GM12878 (cell line): ENCODE measurements at regions not wholly inside any gene's neighbourhood (a gene's known extent, or its start where the extent isn't known, plus 50 kb on each side); places are given as distances from the start of the nearest gene placed in this dataset.

ENCODE experiments used
- ATAC-seq: fragments of 200-7000 bp; cut with Tn5 transposase; 3 replicates; pipeline ENCODE4 v1.9.1; 2020; ENCODE audit warnings: mild to moderate bottlenecking, moderate library complexity
- BruUV-seq: library from RNA; stranded (reverse); fragments of 400-500 nt; replicated peaks from 2 replicates; lab custom pipeline; 2021; lab: Mats Ljungman, UMichigan
- CTCF ChIA-PET: fragments of 300-600 bp; sonication (Branson Sonifier 250); formaldehyde crosslinking; extraction: SDS; loops from one replicate; lab custom pipeline; 2021; ENCODE audit warnings: inconsistent platforms; lab: Yijun Ruan, JAX
- POLR2A ChIA-PET: fragments of 350-600 bp; formaldehyde crosslinking; extraction: SDS; loops from one replicate; lab custom pipeline; 2021; ENCODE audit warnings: inconsistent platforms; lab: Charles Lee
- RAD21 ChIA-PET: fragments of 300-600 bp; sonication (Branson Sonifier 250); formaldehyde crosslinking; loops from one replicate; lab custom pipeline; 2023; ENCODE audit warnings: antibody characterized with exemption; ENCODE audit not compliant: unreplicated experiment; lab: Charles Lee
- SMC1A ChIA-PET: fragments of 300-600 bp; sonication (Branson Sonifier 250); formaldehyde crosslinking; loops from one replicate; lab custom pipeline; 2023; ENCODE audit not compliant: unreplicated experiment, uncharacterized antibody; lab: Charles Lee
- DNase-seq: peaks from one replicate; pipeline ENCODE4 v3.0.0-alpha.2; 2011; ENCODE audit warnings: low read depth, low spot score
- FAIRE-seq: peaks from 3 replicates; lab custom pipeline; 2011; peaks lifted over from hg19 to GRCh38; lab: Jason Lieb, UNC
- H2AFZ ChIP-seq: 2 replicates; pipeline ENCODE4 v1.6.0; 2011; ENCODE audit warnings: low read depth, low read length, control low read depth; ENCODE audit not compliant: control insufficient read depth
- H3K27ac ChIP-seq: 2 replicates; pipeline ENCODE4 v1.5.1; 2011; ENCODE audit warnings: control low read depth; ENCODE audit not compliant: control insufficient read depth, insufficient read depth
- H3K27me3 ChIP-seq, 2 experiments: replicated peaks in 1 of 2; 2 replicates each; pipeline versions ENCODE4 v1.6.0 to v1.6.1; 2011; ENCODE audit warnings: low read length in 1 of 2; ENCODE audit not compliant: control insufficient read depth in 2 of 2, insufficient read depth in 2 of 2
- H3K36me3 ChIP-seq, 2 experiments: 2 replicates each; pipeline ENCODE4 v1.5.1; 2011; ENCODE audit warnings: low read length in 1 of 2; ENCODE audit not compliant: control insufficient read depth in 2 of 2, insufficient read depth in 2 of 2
- H3K4me1 ChIP-seq: 2 replicates; pipeline ENCODE4 v1.6.1; 2011; ENCODE audit warnings: mild to moderate bottlenecking, low read length, moderate library complexity, mixed read lengths; ENCODE audit not compliant: control insufficient read depth, insufficient read depth
- H3K4me2 ChIP-seq: 2 replicates; pipeline ENCODE4 v1.6.0; 2011; ENCODE audit warnings: control low read depth; ENCODE audit not compliant: control insufficient read depth, insufficient read depth
- H3K4me3 ChIP-seq: fragments of 200-600 bp; sonication (generic); 2 replicates; pipeline ENCODE4 v1.5.1; 2016
- H3K79me2 ChIP-seq: 2 replicates; pipeline ENCODE4 v1.6.0; 2011; ENCODE audit warnings: low read length; ENCODE audit not compliant: control insufficient read depth, insufficient read depth
- H3K9ac ChIP-seq: 2 replicates; pipeline ENCODE4 v1.8.0; 2011; ENCODE audit warnings: low read length, control low read depth, mixed read lengths; ENCODE audit not compliant: control insufficient read depth, insufficient read depth
- H3K9me3 ChIP-seq: replicated peaks from 3 replicates; pipeline ENCODE4 v1.5.1; 2011; ENCODE audit warnings: mild to moderate bottlenecking, low read length; ENCODE audit not compliant: control insufficient read depth, insufficient read depth
- H4K20me1 ChIP-seq: 2 replicates; pipeline ENCODE4 v1.6.0; 2011; ENCODE audit not compliant: control insufficient read depth, insufficient read depth
- BRCA1 ChIP-seq: IDR thresholded peaks from 2 replicates; pipeline ENCODE4 v1.6.1; 2011; ENCODE audit warnings: low read depth, low read length, improper control_type of control experiment
- EGR1 ChIP-seq, 2 experiments: IDR thresholded peaks; 1 replicate in 1 of 2; 2 replicates in 1 of 2; pipeline ENCODE4 v1.6.1; 2011 to 2012; ENCODE audit warnings: low read depth in 2 of 2, low read length in 2 of 2, borderline replicate concordance in 1 of 2, mild to moderate bottlenecking in 1 of 2, moderate library complexity in 1 of 2
- FOXK2 ChIP-seq: fragments of 450-650 bp; IDR thresholded peaks from 2 replicates; pipeline ENCODE4 v1.6.1; 2017; ENCODE audit warnings: mild to moderate bottlenecking, moderate library complexity
- HDGF ChIP-seq: fragments of 450-650 bp; IDR thresholded peaks from 2 replicates; pipeline ENCODE4 v1.6.1; 2016; ENCODE audit warnings: antibody characterized with exemption
- IRF3 ChIP-seq: fragments of 450-650 bp; IDR thresholded peaks from 2 replicates; pipeline ENCODE4 v1.6.1; 2014; ENCODE audit warnings: mild to moderate bottlenecking
- KAT2A ChIP-seq: conservative IDR thresholded peaks from 2 replicates; pipeline ENCODE4 v1.6.1; 2011; ENCODE audit warnings: low read depth, low read length; ENCODE audit not compliant: control insufficient read depth
- MYB ChIP-seq: fragments of 150-350 bp; IDR thresholded peaks from 2 replicates; pipeline ENCODE4 v1.6.1; 2014; ENCODE audit warnings: mild to moderate bottlenecking, low read depth, low read length, borderline replicate concordance
- NFIC ChIP-seq: IDR thresholded peaks from 2 replicates; pipeline ENCODE4 v1.6.1; 2012; ENCODE audit warnings: low read depth, mild to moderate bottlenecking, inconsistent platforms, low read length, moderate library complexity
- NFXL1 ChIP-seq: fragments of 450-650 bp; IDR thresholded peaks from 2 replicates; pipeline ENCODE4 v1.6.1; 2017; ENCODE audit warnings: antibody characterized with exemption, mild to moderate bottlenecking, borderline replicate concordance
- RBBP5 ChIP-seq: fragments of 200-600 bp; sonication (generic); conservative IDR thresholded peaks from 2 replicates; pipeline ENCODE4 v1.6.1; 2016
- RCOR1 ChIP-seq: conservative IDR thresholded peaks from 2 replicates; pipeline ENCODE4 v1.6.1; 2012; ENCODE audit warnings: low read depth, low read length, improper control_type of control experiment
- SREBF1 ChIP-seq: IDR thresholded peaks from 2 replicates; pipeline ENCODE4 v1.6.1; 2012; ENCODE audit warnings: mild to moderate bottlenecking, low read length
- SUPT20H ChIP-seq: IDR thresholded peaks from 2 replicates; pipeline ENCODE4 v1.6.1; 2011; ENCODE audit warnings: low read depth, mild to moderate bottlenecking, low read length, moderate library complexity, borderline replicate concordance; ENCODE audit not compliant: control insufficient read depth
- SUZ12 ChIP-seq: fragments of 200-600 bp; sonication (generic); IDR thresholded peaks from one replicate; pipeline ENCODE4 v1.6.1; 2018; ENCODE audit warnings: antibody characterized with exemption, mild to moderate bottlenecking; ENCODE audit not compliant: unreplicated experiment
- TAF1 ChIP-seq: IDR thresholded peaks from 2 replicates; pipeline ENCODE4 v1.6.1; 2011; ENCODE audit warnings: mild to moderate bottlenecking, low read depth, low read length, borderline replicate concordance
- TCF3 ChIP-seq: IDR thresholded peaks from 2 replicates; pipeline ENCODE4 v1.6.1; 2012; ENCODE audit warnings: low read depth, mild to moderate bottlenecking, low read length, borderline replicate concordance; ENCODE audit not compliant: insufficient read depth
- YY1 ChIP-seq: IDR thresholded peaks from 2 replicates; pipeline ENCODE4 v1.6.1; 2011; ENCODE audit warnings: low read depth, mild to moderate bottlenecking, low read length
- ZNF384 ChIP-seq: IDR thresholded peaks from 2 replicates; pipeline ENCODE4 v1.6.1; 2012; ENCODE audit warnings: low read depth, mild to moderate bottlenecking, low read length, improper control_type of control experiment, borderline replicate concordance
- WGBS: methylation state at CpG from one replicate; pipeline ENCODE4 v1.1.6; 2016; ENCODE audit warnings: low lambda C conversion rate; ENCODE audit not compliant: insufficient replicate concordance, insufficient coverage; ENCODE audit errors: missing lambda C conversion rate; 5-methylcytosine and 5-hydroxymethylcytosine counted together
- in situ Hi-C: fragments of 300-500 bp; cut with MboI; formaldehyde crosslinking; loops from 9 replicates; pipeline ENCODE4 v1.14.3; 2018; ENCODE audit warnings: mixed read lengths
- intact Hi-C: fragments of 100-400 bp; cut with micrococcal nuclease; formaldehyde crosslinking; loops from one replicate; pipeline ENCODE4 v1.14.2; 2022; ENCODE audit not compliant: unreplicated experiment
- TF ChIP-seq, protein P1 (sequence below): IDR thresholded peaks from 2 replicates; pipeline ENCODE4 v1.6.1; 2012; ENCODE audit warnings: low read depth, low read length, improper control_type of control experiment
- TF ChIP-seq, protein P2 (sequence below): fragments of 450-650 bp; IDR thresholded peaks from 2 replicates; pipeline ENCODE4 v1.6.1; 2017; ENCODE audit warnings: antibody characterized with exemption, mild to moderate bottlenecking, moderate library complexity

DNA sequence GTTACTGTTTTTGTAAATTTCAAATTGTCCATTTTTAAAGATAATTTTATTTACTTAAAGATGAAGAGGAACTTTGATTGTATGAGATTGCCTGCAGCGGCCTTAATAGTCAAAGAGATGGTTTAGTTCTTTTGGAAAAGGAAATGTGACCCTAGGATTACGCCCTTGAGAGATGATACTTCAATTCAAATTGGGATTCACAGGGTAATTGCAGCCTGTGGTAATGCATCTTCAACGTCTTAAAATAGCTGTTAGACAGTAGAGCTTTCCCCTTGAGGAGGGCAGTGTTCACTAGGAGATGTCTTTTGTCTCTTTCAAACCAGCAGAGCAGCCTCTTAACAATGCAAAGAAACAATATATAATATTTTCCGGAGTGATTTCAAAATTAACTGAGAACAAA, 127.1 kb downstream of the TAF11L14 start:
- FAIRE-seq = no peak
- POLR2A ChIA-PET = no interaction called here

GRCh38 chr5:17763301-17763700, 129.0 kb downstream of the TAF11L14 start:
- H3K4me1 ChIP-seq = no peaks in the 10 kb centered on the region
- no peak overlapping the region for H3K27ac ChIP-seq
- H3K9ac ChIP-seq = no peak overlapping the region
- FAIRE-seq (no peak), ATAC-seq (no peak), DNase-seq (no peak)
- ChIA-PET RAD21 (no interaction called here), SMC1A (no interaction called here), POLR2A (no interaction called here), CTCF (no interaction called here)
- no peaks in the 10 kb centered on the region for H3K9me3 ChIP-seq
- H3K79me2 ChIP-seq = no peaks in the 10 kb centered on the region
- H3K4me3 ChIP-seq = no peak overlapping the region
- no peak overlapping the region for H2AFZ ChIP-seq
- BruUV-seq = no TSS peak
- in situ Hi-C loops = no loop called here
- no peaks in the 10 kb centered on the region for H3K36me3 ChIP-seq
- intact Hi-C loops = no loop called here
- 94% methylated on average over 1 of the region's 1 CpG for WGBS
- H3K27me3 ChIP-seq = no peaks in the 10 kb centered on the region
- H4K20me1 ChIP-seq = no peaks in the 10 kb centered on the region
- H3K4me2 ChIP-seq = no peak overlapping the region
- TF ChIP-seq, protein P1, sequence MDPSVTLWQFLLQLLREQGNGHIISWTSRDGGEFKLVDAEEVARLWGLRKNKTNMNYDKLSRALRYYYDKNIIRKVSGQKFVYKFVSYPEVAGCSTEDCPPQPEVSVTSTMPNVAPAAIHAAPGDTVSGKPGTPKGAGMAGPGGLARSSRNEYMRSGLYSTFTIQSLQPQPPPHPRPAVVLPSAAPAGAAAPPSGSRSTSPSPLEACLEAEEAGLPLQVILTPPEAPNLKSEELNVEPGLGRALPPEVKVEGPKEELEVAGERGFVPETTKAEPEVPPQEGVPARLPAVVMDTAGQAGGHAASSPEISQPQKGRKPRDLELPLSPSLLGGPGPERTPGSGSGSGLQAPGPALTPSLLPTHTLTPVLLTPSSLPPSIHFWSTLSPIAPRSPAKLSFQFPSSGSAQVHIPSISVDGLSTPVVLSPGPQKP = no peak
- TF ChIP-seq FOXK2 = no peak
- TF ChIP-seq KAT2A = no peak
- no peak for TF ChIP-seq YY1
- TF ChIP-seq ZNF384 = no peak
- TF ChIP-seq SUZ12 = no peak
- TF ChIP-seq NFXL1 = no peak
- TF ChIP-seq BRCA1 = no peak
- TF ChIP-seq SREBF1 = no peak
- TF ChIP-seq RBBP5 = no peak
- TF ChIP-seq, protein P2, sequence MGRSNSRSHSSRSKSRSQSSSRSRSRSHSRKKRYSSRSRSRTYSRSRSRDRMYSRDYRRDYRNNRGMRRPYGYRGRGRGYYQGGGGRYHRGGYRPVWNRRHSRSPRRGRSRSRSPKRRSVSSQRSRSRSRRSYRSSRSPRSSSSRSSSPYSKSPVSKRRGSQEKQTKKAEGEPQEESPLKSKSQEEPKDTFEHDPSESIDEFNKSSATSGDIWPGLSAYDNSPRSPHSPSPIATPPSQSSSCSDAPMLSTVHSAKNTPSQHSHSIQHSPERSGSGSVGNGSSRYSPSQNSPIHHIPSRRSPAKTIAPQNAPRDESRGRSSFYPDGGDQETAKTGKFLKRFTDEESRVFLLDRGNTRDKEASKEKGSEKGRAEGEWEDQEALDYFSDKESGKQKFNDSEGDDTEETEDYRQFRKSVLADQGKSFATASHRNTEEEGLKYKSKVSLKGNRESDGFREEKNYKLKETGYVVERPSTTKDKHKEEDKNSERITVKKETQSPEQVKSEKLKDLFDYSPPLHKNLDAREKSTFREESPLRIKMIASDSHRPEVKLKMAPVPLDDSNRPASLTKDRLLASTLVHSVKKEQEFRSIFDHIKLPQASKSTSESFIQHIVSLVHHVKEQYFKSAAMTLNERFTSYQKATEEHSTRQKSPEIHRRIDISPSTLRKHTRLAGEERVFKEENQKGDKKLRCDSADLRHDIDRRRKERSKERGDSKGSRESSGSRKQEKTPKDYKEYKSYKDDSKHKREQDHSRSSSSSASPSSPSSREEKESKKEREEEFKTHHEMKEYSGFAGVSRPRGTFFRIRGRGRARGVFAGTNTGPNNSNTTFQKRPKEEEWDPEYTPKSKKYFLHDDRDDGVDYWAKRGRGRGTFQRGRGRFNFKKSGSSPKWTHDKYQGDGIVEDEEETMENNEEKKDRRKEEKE = no peak
- no peak for TF ChIP-seq IRF3

More for the DNA sequence above, 127.1 kb downstream of the TAF11L14 start:
- TF ChIP-seq RCOR1 (no peak), EGR1 (IDR thresholded peaks at IDR 0.05; ENCODE audit: borderline replicate concordance in 1 of 2, low read depth in 2 of 2, low read length in 2 of 2) (no peak), TAF1 (no peak), MYB (no peak), TCF3 (no peak), SUPT20H (no peak), NFIC (no peak), HDGF (no peak)
- TF ChIP-seq, all 136 proteins: peak for 0
- no peak for ATAC-seq
- ChIA-PET CTCF (no interaction called here), SMC1A (no interaction called here), RAD21 (no interaction called here)
- Histone ChIP-seq H3K27ac (no peak overlapping the region), H3K4me3 (no peak overlapping the region), H3K27me3 (no peaks in the 10 kb centered on the region), H3K9ac (no peak overlapping the region), H3K36me3 (no peaks in the 10 kb centered on the region), H4K20me1 (no peaks in the 10 kb centered on the region), H3K79me2 (no peaks in the 10 kb centered on the region), H3K4me2 (no peak overlapping the region), H2AFZ (no peak overlapping the region), H3K4me1 (no peaks in the 10 kb centered on the region), H3K9me3 (no peaks in the 10 kb centered on the region)
- in situ Hi-C loops (no loop called here), intact Hi-C loops (no loop called here)
- WGBS = 3% methylated on average over 4 of the region's 4 CpGs
- no TSS peak for BruUV-seq
- no peak for DNase-seq
